Stimulated activated naive CD8-positive, alpha-beta T cell treated with anti-CD3 and anti-CD28 coated beads, Interleukin-15, Interleukin-2, amounts not matched to agents 100 U/mL and 50 U/mL, for 24 hours (primary cell): ENCODE measurements at regions not wholly inside any gene's neighbourhood (a gene's known extent, or its start where the extent isn't known, plus 50 kb on each side); places are given as distances from the start of the nearest gene placed in this dataset.
A peak's percentile ranks its signal among the peaks of the same experiment; 100 is the strongest.

Experiments
- ATAC-seq: fragments of 150-1000 bp; cut with Tn5 transposase; one replicate; pipeline ENCODE4 v1.10.0; 2021
- DNase-seq: peaks from one replicate; pipeline ENCODE4 v3.0.0; 2021

- no peak for DNase-seq
- no peak for ATAC-seq
Measured at GRCh38 chr9:96038271-96038670, 162.8 kb downstream of the ERCC6L2 start.

GRCh38 chr9:96034553-96035122 lies 159.1 kb downstream of the ERCC6L2 start:
- DNase-seq: no peak
- no peak for ATAC-seq

- DNase-seq (no peak), ATAC-seq (no peak)
Measured at GRCh38 chr9:96033896-96034295, 158.4 kb downstream of the ERCC6L2 start.

- DNase-seq: no peak
- ATAC-seq: no peak
Measured at GRCh38 chr9:96031916-96032534, 156.5 kb downstream of the ERCC6L2 start.

GRCh38 chr9:96031366-96031824 lies 155.9 kb downstream of the ERCC6L2 start:
- ATAC-seq: no peak
- DNase-seq: no peak

GRCh38 chr9:96029722-96030530 lies 154.4 kb downstream of the ERCC6L2 start:
- no peak for DNase-seq
- no peak for ATAC-seq

GRCh38 chr9:96027251-96028131 lies 152.0 kb downstream of the ERCC6L2 start:
- ATAC-seq (peak; percentile 11), DNase-seq (peak; percentile 37)

- no peak for DNase-seq
- no peak for ATAC-seq
Measured at GRCh38 chr9:96026655-96027213, 151.2 kb downstream of the ERCC6L2 start.

- peak; percentile 46 for DNase-seq
Measured at GRCh38 chr9:96025995-96026602, 150.6 kb downstream of the ERCC6L2 start.

GRCh38 chr9:96023486-96023885 lies 148.0 kb downstream of the ERCC6L2 start:
- no peak for DNase-seq
- no peak for ATAC-seq

More at GRCh38 chr9:96025995-96026602, 150.6 kb downstream of the ERCC6L2 start:
- ATAC-seq: no peak

GRCh38 chr9:96022445-96023051 lies 147.1 kb downstream of the ERCC6L2 start:
- DNase-seq: peak; percentile 77
- peak; percentile 60 for ATAC-seq

GRCh38 chr9:96021551-96022444 lies 146.3 kb downstream of the ERCC6L2 start:
- no peak for ATAC-seq

GRCh38 chr9:96020792-96021550 lies 145.5 kb downstream of the ERCC6L2 start:
- ATAC-seq (peak; percentile 5), DNase-seq (peak; percentile 66)

More at GRCh38 chr9:96021551-96022444, 146.3 kb downstream of the ERCC6L2 start:
- peak; percentile 32 for DNase-seq

- ATAC-seq (no peak), DNase-seq (no peak)
Measured at GRCh38 chr9:96020300-96020791, 144.9 kb downstream of the ERCC6L2 start.
